Ovary (tissue), 3 donors: ENCODE measurements at regions not wholly inside any gene's neighbourhood (a gene's known extent, or its start where the extent isn't known, plus 50 kb on each side); places are given as distances from the start of the nearest gene placed in this dataset.

Experiments
- CTCF ChIP-seq, 3 donors: fragments of 450-650 bp in 2 of 3; fragments of 200-600 bp in 1 of 3; IDR thresholded peaks; one replicate each; pipeline versions ENCODE4 v1.5.1 to v1.8.0; 2016 to 2022; ENCODE audit warnings: antibody characterized with exemption in 3 of 3, mild to moderate bottlenecking in 1 of 3
- POLR2A ChIP-seq: fragments of 450-650 bp; IDR thresholded peaks from one replicate; pipeline ENCODE4 v1.6.1; 2017; ENCODE audit warnings: antibody characterized with exemption, mild to moderate bottlenecking, moderate library complexity
- donor health status: DM: no; HTN: no; CAD: no.

DNA sequence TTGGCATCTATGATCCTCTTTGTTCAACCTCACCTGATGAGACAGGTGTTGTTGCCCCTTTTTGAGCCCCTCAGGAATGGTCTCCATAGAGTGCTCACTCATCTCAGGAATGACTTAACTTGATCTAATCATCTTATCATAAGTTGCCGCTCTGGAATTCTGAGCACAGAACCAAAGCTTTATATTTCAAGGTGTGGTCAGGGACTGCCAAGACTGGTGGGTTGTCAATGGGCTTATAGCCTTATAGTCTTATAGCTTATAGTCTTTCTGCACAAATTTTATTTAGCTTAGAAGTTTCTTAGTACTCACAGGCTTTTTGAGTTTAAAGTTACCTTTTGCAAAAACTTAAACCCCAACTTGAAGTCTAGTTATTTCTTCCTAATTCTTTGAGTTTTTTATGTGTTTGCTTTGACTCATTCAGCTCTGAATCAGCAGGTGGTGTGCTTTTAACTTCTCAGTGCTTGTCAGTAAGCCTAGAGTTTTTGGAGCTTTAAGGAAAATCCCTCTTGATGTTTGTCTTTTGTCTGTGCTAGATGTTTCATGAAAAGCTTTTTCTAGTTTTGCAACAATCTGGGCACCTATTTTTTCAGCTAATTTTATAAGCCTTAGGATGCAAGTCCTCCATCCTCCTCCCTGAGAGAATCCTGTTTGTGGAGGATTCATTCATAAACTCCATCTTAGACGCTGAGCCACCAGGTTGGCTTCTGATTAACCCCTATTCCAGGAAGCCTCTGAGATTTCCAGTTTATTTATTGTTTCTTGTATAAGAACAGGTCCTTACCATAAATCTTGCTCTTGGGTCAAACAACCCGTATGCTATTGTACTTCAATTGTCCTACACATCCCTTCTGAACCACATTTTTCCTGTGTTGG, 72.3 kb upstream of the SSTR4 start:
- TF ChIP-seq POLR2A (no peak), CTCF (IDR thresholded peaks at IDR 0.05) (no peak)
